Parathyroid adenoma (tissue), 2 donors: ENCODE measurements at regions not wholly inside any gene's neighbourhood (a gene's known extent, or its start where the extent isn't known, plus 50 kb on each side); places are given as distances from the start of the nearest gene placed in this dataset.

Experiments
- H2AFZ ChIP-seq: fragments of 300-600 bp; sonication (generic); one replicate; pipeline ENCODE4 v1.7.0; 2017; ENCODE audit warnings: antibody characterized with exemption, mild to moderate bottlenecking
- H3K27ac ChIP-seq: fragments of 300-600 bp; sonication (generic); one replicate; pipeline ENCODE4 v1.7.0; 2017
- H3K27me3 ChIP-seq: fragments of 300-600 bp; sonication (generic); one replicate; pipeline ENCODE4 v1.7.0; 2017; ENCODE audit warnings: low read length; ENCODE audit not compliant: control insufficient read depth, insufficient read depth
- H3K36me3 ChIP-seq: fragments of 300-600 bp; sonication (generic); one replicate; pipeline ENCODE4 v1.7.0; 2017; ENCODE audit warnings: low read length; ENCODE audit not compliant: control insufficient read depth, insufficient read depth
- H3K4me1 ChIP-seq: fragments of 300-600 bp; sonication (generic); one replicate; pipeline ENCODE4 v1.7.0; 2017; ENCODE audit warnings: control low read depth
- H3K4me2 ChIP-seq: fragments of 300-600 bp; sonication (generic); one replicate; pipeline ENCODE4 v1.7.0; 2017; ENCODE audit warnings: low read length
- H3K4me3 ChIP-seq: fragments of 300-600 bp; sonication (generic); one replicate; pipeline ENCODE4 v1.7.0; 2017; ENCODE audit warnings: low read depth, low read length
- H3K79me2 ChIP-seq: fragments of 300-600 bp; sonication (generic); one replicate; pipeline ENCODE4 v1.7.0; 2017; ENCODE audit warnings: control low read depth
- H3K9ac ChIP-seq: fragments of 300-600 bp; sonication (generic); one replicate; pipeline ENCODE4 v1.7.0; 2017; ENCODE audit warnings: mild to moderate bottlenecking
- H3K9me3 ChIP-seq: fragments of 300-600 bp; sonication (generic); one replicate; pipeline ENCODE4 v1.7.0; 2017; ENCODE audit warnings: low read length; ENCODE audit not compliant: control insufficient read depth
- TF ChIP-seq, protein P1 (sequence below): fragments of 300-600 bp; sonication (generic); IDR thresholded peaks from one replicate; pipeline ENCODE4 v1.7.0; 2017; ENCODE audit warnings: antibody characterized with exemption, mild to moderate bottlenecking
- donor health status: primary hyperparathyroidism.

DNA sequence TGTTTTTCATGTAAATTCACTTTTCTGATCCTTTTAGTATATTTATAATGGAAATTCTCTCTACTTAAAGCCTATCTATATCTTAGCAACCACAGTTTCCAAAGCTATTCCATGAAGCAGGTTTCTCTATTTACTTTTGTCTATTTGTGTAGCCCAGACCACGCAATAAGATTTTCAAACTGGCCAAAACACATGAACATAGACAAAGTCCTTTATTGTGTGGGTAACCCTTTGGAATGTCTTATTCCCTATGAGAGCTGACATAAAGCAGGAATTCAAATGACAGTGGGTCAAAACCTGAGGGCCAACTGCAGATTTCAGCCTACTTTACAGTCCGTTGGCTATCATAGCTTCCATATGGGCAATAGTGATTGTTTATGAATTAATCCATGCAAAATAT is 252.6 kb downstream of the LTN1 start:
- no peak overlapping the region for H3K4me2 ChIP-seq
- H3K9ac ChIP-seq = no peak overlapping the region
- H3K9me3 ChIP-seq = no peaks in the 10 kb centered on the region
- H3K4me1 ChIP-seq = no peaks in the 10 kb centered on the region
- no peak overlapping the region for H3K27ac ChIP-seq
- no peaks in the 10 kb centered on the region for H3K79me2 ChIP-seq
- H3K36me3 ChIP-seq = no peaks in the 10 kb centered on the region
- H3K4me3 ChIP-seq = no peak overlapping the region
- TF ChIP-seq, protein P1, sequence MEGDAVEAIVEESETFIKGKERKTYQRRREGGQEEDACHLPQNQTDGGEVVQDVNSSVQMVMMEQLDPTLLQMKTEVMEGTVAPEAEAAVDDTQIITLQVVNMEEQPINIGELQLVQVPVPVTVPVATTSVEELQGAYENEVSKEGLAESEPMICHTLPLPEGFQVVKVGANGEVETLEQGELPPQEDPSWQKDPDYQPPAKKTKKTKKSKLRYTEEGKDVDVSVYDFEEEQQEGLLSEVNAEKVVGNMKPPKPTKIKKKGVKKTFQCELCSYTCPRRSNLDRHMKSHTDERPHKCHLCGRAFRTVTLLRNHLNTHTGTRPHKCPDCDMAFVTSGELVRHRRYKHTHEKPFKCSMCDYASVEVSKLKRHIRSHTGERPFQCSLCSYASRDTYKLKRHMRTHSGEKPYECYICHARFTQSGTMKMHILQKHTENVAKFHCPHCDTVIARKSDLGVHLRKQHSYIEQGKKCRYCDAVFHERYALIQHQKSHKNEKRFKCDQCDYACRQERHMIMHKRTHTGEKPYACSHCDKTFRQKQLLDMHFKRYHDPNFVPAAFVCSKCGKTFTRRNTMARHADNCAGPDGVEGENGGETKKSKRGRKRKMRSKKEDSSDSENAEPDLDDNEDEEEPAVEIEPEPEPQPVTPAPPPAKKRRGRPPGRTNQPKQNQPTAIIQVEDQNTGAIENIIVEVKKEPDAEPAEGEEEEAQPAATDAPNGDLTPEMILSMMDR = no peak
- no peak overlapping the region for H2AFZ ChIP-seq
- no peaks in the 10 kb centered on the region for H3K27me3 ChIP-seq

DNA sequence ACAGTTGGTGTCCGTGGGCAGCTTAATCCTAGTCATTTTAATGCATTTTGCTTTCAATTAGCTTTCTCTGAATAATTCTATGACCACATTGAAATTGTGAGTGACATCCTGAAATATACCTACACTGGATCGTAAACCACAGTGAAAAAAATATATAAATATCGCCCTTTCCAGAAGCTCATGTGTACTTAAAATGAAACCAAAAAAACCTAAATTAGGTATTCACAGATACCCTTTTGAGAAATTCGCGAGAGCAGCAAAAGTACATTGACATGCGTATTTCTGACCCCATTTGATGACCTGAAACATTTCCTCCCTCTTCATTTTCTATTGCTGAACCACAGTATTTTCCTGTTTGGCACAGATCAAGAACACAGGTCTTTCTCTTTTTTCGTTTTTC is 253.8 kb downstream of the LTN1 start:
- Histone ChIP-seq H3K9me3 (no peaks in the 10 kb centered on the region), H3K9ac (no peak overlapping the region), H3K4me2 (no peak overlapping the region), H3K79me2 (no peaks in the 10 kb centered on the region), H3K27ac (no peak overlapping the region), H3K36me3 (no peaks in the 10 kb centered on the region), H3K4me1 (no peaks in the 10 kb centered on the region), H3K4me3 (no peak overlapping the region), H2AFZ (no peak overlapping the region), H3K27me3 (no peaks in the 10 kb centered on the region)
- TF ChIP-seq, protein P1 = no peak

DNA sequence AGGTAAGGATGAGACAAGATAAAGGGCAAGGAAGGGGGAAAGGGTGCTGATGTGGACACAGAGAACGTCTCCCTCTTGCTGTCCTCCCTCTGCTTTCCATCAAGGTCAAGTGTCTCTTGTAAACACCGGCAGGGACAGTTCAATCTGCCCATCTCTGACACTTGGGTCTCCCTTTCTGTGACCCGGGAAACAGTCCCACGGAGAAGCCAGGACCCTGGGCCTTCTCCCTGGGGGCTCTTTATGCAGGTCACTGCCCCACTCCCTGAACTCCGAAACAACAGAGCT is 254.3 kb downstream of the LTN1 start:
- Histone ChIP-seq H3K9ac (no peak overlapping the region), H3K4me3 (no peak overlapping the region), H3K36me3 (no peaks in the 10 kb centered on the region), H2AFZ (no peak overlapping the region), H3K27ac (no peak overlapping the region), H3K4me1 (no peaks in the 10 kb centered on the region), H3K79me2 (no peaks in the 10 kb centered on the region), H3K9me3 (no peaks in the 10 kb centered on the region), H3K4me2 (no peak overlapping the region), H3K27me3 (no peaks in the 10 kb centered on the region)
- TF ChIP-seq, protein P1 = no peak

DNA sequence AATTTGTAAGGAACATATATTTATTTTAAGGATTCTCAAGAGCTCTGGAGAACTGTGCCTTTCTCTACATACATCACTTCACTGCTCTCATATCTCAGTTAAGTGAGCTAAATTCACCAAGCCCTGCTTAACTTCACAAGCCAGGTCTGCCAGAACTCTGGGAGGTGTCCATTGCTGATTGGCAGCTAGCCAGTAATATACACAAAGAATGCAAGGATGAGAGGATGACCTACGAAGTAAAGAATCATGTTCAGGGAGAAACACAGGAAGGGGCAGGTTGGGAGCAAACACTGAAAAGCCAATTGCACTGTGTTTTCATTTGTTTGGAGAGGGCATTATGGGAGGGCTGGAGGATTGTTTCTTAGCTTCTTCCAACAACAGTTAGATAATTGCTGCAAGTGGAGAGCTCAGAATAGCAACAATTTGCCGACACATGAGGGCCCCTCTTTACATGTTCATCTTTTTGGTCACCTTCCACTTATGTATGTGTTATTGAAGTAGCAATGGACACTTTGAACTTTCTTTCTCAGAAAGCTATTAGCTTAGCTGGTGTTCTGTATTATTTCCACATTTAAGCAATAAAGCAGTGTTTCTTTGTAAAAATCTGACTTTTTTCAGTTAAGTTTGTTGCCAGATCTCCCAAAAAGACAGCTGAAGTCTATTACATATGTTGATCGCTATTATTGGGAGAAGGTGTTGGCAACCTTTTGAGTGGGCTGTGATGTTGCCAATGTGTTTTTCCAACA is 254.8 kb downstream of the LTN1 start:
- Histone ChIP-seq H3K79me2 (no peaks in the 10 kb centered on the region), H3K36me3 (no peaks in the 10 kb centered on the region), H3K9ac (no peak overlapping the region), H3K27ac (no peak overlapping the region), H3K4me2 (no peak overlapping the region), H3K9me3 (no peaks in the 10 kb centered on the region), H3K4me3 (no peak overlapping the region), H2AFZ (no peak overlapping the region), H3K27me3 (no peaks in the 10 kb centered on the region), H3K4me1 (no peaks in the 10 kb centered on the region)
- TF ChIP-seq, protein P1 = no peak

DNA sequence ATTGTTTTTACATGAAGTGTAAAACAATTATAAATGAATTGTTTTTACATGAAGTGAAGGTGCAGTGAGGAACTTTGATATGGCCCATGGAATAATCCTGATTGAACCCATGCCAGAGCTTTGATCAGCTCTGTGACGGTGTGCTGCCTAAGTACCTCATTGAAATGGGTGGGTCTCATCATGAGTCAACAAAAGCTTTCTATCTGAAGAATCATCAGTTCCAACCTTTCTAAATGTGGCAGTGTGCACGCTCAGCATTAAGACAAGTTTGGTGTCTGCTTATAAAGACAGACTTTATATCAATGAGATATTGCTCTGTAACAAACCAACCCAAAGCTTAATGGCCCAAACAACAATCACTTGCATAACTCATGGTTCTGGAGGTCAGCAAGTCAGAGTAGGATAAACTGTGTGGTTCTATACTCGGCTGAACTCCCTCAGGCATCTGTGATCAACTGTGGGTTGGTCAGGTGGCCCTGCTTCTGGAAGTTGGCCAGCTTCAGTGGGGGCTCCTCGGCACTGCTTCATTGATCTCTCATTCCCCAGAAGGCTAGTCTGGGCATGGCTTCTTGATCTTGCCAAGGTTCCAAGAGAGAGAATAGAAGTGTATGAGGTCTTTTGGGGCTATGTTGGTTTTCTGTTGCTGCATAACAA is 258.0 kb downstream of the LTN1 start:
- Histone ChIP-seq H3K9me3 (no peaks in the 10 kb centered on the region), H3K4me3 (no peak overlapping the region), H3K4me1 (no peaks in the 10 kb centered on the region), H3K27me3 (no peaks in the 10 kb centered on the region), H3K36me3 (no peaks in the 10 kb centered on the region), H2AFZ (no peak overlapping the region), H3K27ac (no peak overlapping the region), H3K4me2 (no peak overlapping the region), H3K9ac (no peak overlapping the region), H3K79me2 (no peaks in the 10 kb centered on the region)
- TF ChIP-seq, protein P1 = no peak
